ENCODE measurements at regions not wholly inside any gene's neighbourhood (a gene's known extent, or its start where the extent isn't known, plus 50 kb on each side); places are given as distances from the start of the nearest gene placed in this dataset.

DNA sequence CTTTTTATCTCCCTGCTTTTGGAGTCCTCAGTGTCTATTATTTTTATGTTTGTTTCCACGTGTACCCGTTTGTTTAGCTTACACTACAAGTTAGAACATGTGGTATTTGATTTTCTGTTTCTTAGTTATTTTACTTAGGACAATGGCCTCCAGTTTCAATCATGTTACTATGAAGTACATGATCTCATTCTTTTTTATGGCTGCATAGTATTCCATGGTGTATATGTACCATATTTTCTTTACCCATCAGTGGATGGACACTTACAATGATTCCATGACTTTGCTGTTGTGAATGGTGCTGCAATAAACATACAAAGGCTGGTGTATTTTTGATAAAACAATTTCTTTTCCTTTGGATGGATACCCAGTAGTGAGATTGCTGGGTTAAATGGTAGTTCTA lies 269.5 kb downstream of the HS3ST3A1 start:
- TF ChIP-seq, protein P1, sequence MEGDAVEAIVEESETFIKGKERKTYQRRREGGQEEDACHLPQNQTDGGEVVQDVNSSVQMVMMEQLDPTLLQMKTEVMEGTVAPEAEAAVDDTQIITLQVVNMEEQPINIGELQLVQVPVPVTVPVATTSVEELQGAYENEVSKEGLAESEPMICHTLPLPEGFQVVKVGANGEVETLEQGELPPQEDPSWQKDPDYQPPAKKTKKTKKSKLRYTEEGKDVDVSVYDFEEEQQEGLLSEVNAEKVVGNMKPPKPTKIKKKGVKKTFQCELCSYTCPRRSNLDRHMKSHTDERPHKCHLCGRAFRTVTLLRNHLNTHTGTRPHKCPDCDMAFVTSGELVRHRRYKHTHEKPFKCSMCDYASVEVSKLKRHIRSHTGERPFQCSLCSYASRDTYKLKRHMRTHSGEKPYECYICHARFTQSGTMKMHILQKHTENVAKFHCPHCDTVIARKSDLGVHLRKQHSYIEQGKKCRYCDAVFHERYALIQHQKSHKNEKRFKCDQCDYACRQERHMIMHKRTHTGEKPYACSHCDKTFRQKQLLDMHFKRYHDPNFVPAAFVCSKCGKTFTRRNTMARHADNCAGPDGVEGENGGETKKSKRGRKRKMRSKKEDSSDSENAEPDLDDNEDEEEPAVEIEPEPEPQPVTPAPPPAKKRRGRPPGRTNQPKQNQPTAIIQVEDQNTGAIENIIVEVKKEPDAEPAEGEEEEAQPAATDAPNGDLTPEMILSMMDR (IDR thresholded peaks at IDR 0.05; ENCODE audit: extremely low read depth in 1 of 2, insufficient read depth in 1 of 2, low read depth in 1 of 2, low read length in 2 of 2): no peak
- TF ChIP-seq JUN (IDR thresholded peaks at IDR 0.05; ENCODE audit: borderline replicate concordance, insufficient read depth, insufficient read length, low read depth) (no peak), EZH2 (IDR thresholded peaks at IDR 0.05; ENCODE audit: borderline replicate concordance, low read depth, low read length, severe bottlenecking) (no peak), POLR2A (IDR thresholded peaks at IDR 0.05; ENCODE audit: low read depth, low read length) (no peak), MYC (IDR thresholded peaks at IDR 0.05; ENCODE audit: low read depth, low read length) (no peak), GATA2 (IDR thresholded peaks at IDR 0.05; ENCODE audit: insufficient read depth, insufficient read length, low read depth, low read length) (no peak), POLR2AphosphoS5 (IDR thresholded peaks at IDR 0.05; ENCODE audit: insufficient read depth, low read depth, low read length) (no peak), FOS (IDR thresholded peaks at IDR 0.05; ENCODE audit: borderline replicate concordance, insufficient read depth, low read length) (no peak)
- TF ChIP-seq, protein P2, sequence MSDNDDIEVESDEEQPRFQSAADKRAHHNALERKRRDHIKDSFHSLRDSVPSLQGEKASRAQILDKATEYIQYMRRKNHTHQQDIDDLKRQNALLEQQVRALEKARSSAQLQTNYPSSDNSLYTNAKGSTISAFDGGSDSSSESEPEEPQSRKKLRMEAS (IDR thresholded peaks at IDR 0.05; ENCODE audit: insufficient read depth, insufficient read length): no peak
- no peaks in the 10 kb centered on the region for H3K36me3 ChIP-seq (ENCODE audit: control insufficient read depth in 2 of 2, extremely low read depth in 1 of 2, insufficient read depth in 2 of 2, low read length in 2 of 2)

More for the DNA sequence above, 269.5 kb downstream of the HS3ST3A1 start:
- Histone ChIP-seq H3K27ac (ENCODE audit: insufficient read depth, low read depth, low read length) (no peak overlapping the region), H4K20me1 (replicated peaks; ENCODE audit: control insufficient read depth, extremely low read depth, insufficient read depth, low read length) (no peaks in the 10 kb centered on the region), H3K9me3 (replicated peaks; ENCODE audit: control insufficient read depth, insufficient read depth, low read length) (peaks cover 2% of the 10 kb centered on the region), H3K4me1 (ENCODE audit: control insufficient read depth, extremely low read depth, insufficient read depth, low read length) (no peaks in the 10 kb centered on the region), H2AFZ (ENCODE audit: low read depth, low read length) (no peak overlapping the region), H3K4me3 (replicated peaks in 1 of 3; ENCODE audit: insufficient read depth in 1 of 3, low read depth in 1 of 3, low read length in 3 of 3) (no peak overlapping the region), H3K4me2 (ENCODE audit: insufficient read depth, low read length) (no peak overlapping the region), H3K9me1 (replicated peaks; ENCODE audit: control insufficient read depth, extremely low read depth, insufficient read depth, low read length) (no peaks in the 10 kb centered on the region), H3K27me3 (ENCODE audit: control insufficient read depth in 2 of 2, insufficient read depth in 2 of 2, low read length in 2 of 2) (no peaks in the 10 kb centered on the region), H3K9ac (replicated peaks; ENCODE audit: extremely low read depth, insufficient read depth, low read length) (no peak overlapping the region), H3K79me2 (ENCODE audit: control insufficient read depth, insufficient read depth, low read length) (no peaks in the 10 kb centered on the region)
- no peak for FAIRE-seq
- intact Hi-C loops (cut with micrococcal nuclease): no loop called here
- CTCF ChIA-PET: no interaction called here
- DNase-seq (ENCODE audit: low read depth, low spot score): no peak
- POLR2A ChIA-PET: no interaction called here
- dilution Hi-C loops (cut with MboI; ENCODE audit: extremely low pct_ligation_motif_present, low sequenced_read_pairs): no loop called here
- BruUV-seq (replicated peaks): no TSS peak

Measured in endothelial cell of umbilical vein (primary cell).